Mesendoderm (in vitro differentiated cells): ENCODE measurements at regions not wholly inside any gene's neighbourhood (a gene's known extent, or its start where the extent isn't known, plus 50 kb on each side); places are given as distances from the start of the nearest gene placed in this dataset.
"Not testable (repeated sequence)": the region's sequence is repeated elsewhere in the genome, so short reads cannot be mapped to it uniquely, and the experiment has no call there.

Source experiments
- DNase-seq: peaks from one replicate; pipeline ENCODE4 v3.0.0; 2013
- H2AK5ac ChIP-seq: 2 replicates; pipeline ENCODE4 v1.6.1; 2013; ENCODE audit warnings: low read length, inconsistent platforms
- H2BK120ac ChIP-seq: 2 replicates; pipeline ENCODE4 v1.6.1; 2013; ENCODE audit warnings: low read depth, mild to moderate bottlenecking, low read length, moderate library complexity, mixed read lengths
- H2BK15ac ChIP-seq: replicated peaks from 2 replicates; pipeline ENCODE4 v1.6.1; 2013; ENCODE audit warnings: low read depth, mild to moderate bottlenecking, moderate library complexity
- H2BK5ac ChIP-seq: 2 replicates; pipeline ENCODE4 v1.6.1; 2013; ENCODE audit warnings: low read length, inconsistent platforms
- H3K18ac ChIP-seq: 2 replicates; pipeline ENCODE4 v1.6.1; 2013; ENCODE audit warnings: mild to moderate bottlenecking, low read length, mixed read lengths
- H3K23ac ChIP-seq: one replicate; pipeline ENCODE4 v1.6.1; 2013; ENCODE audit warnings: low read length
- H3K27ac ChIP-seq: 2 replicates; pipeline ENCODE4 v1.5.1; 2013; ENCODE audit warnings: low read depth, mild to moderate bottlenecking, inconsistent platforms, low read length, moderate library complexity
- H3K27me3 ChIP-seq: 2 replicates; pipeline ENCODE4 v1.6.1; 2013; ENCODE audit warnings: low read length, control low read depth, mild to moderate bottlenecking, inconsistent platforms; ENCODE audit not compliant: insufficient read depth, poor library complexity
- H3K36me3 ChIP-seq: 2 replicates; pipeline ENCODE4 v1.6.1; 2013; ENCODE audit warnings: low read length, inconsistent platforms; ENCODE audit not compliant: control insufficient read depth, insufficient read depth
- H3K4ac ChIP-seq: one replicate; pipeline ENCODE4 v1.6.1; 2013; ENCODE audit warnings: low read depth, mild to moderate bottlenecking, low read length, moderate library complexity
- H3K4me1 ChIP-seq: 2 replicates; pipeline ENCODE4 v1.6.1; 2013; ENCODE audit warnings: low read depth, low read length, inconsistent platforms; ENCODE audit not compliant: control insufficient read depth
- H3K4me2 ChIP-seq: 2 replicates; pipeline ENCODE4 v1.6.1; 2013; ENCODE audit warnings: low read length
- H3K4me3 ChIP-seq: 2 replicates; pipeline ENCODE4 v1.5.1; 2013; ENCODE audit warnings: mild to moderate bottlenecking, low read length
- H3K56ac ChIP-seq: one replicate; pipeline ENCODE4 v1.6.1; 2013; ENCODE audit warnings: low read length
- H3K79me1 ChIP-seq: 2 replicates; pipeline ENCODE4 v1.6.1; 2013; ENCODE audit warnings: low read length, inconsistent platforms
- H3K79me2 ChIP-seq: 2 replicates; pipeline ENCODE4 v1.6.1; 2013; ENCODE audit warnings: mild to moderate bottlenecking, low read length; ENCODE audit not compliant: control insufficient read depth, insufficient read depth
- H3K9ac ChIP-seq: 2 replicates; pipeline ENCODE4 v1.6.1; 2013; ENCODE audit warnings: low read length, inconsistent platforms
- H4K5ac ChIP-seq: one replicate; pipeline ENCODE4 v1.6.1; 2013; ENCODE audit warnings: low read length
- H4K8ac ChIP-seq: one replicate; pipeline ENCODE4 v1.6.1; 2013; ENCODE audit warnings: low read depth, mild to moderate bottlenecking, control low read depth, low read length, moderate library complexity
- WGBS: extraction: QIAGEN DNeasy Blood & Tissue Kit; methylation state at CpG from one replicate; pipeline ENCODE4 v1.1.7; 2013; ENCODE audit warnings: low lambda C conversion rate, missing lambda C conversion rate; ENCODE audit not compliant: insufficient coverage; ENCODE audit errors: extremely low coverage; 5-methylcytosine and 5-hydroxymethylcytosine counted together

DNA sequence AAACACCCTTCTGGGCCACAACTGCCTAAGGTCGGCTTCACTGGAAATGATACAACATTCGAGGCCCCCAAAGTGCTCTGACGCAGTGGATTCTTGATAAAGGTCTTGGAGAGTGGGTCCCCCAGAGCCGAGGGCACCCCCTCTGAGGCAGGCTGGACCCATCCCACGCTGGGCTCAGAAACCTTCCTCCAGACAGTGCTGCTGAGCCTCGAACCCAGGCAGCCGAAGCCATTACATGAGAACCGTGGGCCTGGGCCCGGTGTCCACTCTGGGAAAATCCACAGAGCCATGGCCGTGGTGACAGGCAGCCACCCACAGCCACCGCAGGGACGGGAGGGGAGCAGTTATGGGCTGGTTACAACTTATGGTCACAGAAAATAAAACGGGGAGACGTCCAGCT is 81.4 kb upstream of the ID2 start:
- Histone ChIP-seq H3K56ac (no peak overlapping the region), H4K5ac (no peak overlapping the region), H3K4me1 (no peaks in the 10 kb centered on the region), H4K8ac (no peak overlapping the region), H3K79me1 (no peaks in the 10 kb centered on the region), H3K36me3 (no peaks in the 10 kb centered on the region), H3K23ac (no peak overlapping the region), H3K9ac (no peak overlapping the region), H2BK120ac (no peak overlapping the region), H2BK15ac (no peak overlapping the region), H2BK5ac (no peak overlapping the region), H3K79me2 (no peaks in the 10 kb centered on the region), H3K27me3 (no peaks in the 10 kb centered on the region), H3K4ac (no peak overlapping the region), H2AK5ac (no peak overlapping the region), H3K4me3 (no peak overlapping the region), H3K18ac (no peak overlapping the region), H3K27ac (no peak overlapping the region), H3K4me2 (no peak overlapping the region)
- WGBS, result no CpG with 5 or more reads among the region's 14 CpGs
- no peak for DNase-seq

DNA sequence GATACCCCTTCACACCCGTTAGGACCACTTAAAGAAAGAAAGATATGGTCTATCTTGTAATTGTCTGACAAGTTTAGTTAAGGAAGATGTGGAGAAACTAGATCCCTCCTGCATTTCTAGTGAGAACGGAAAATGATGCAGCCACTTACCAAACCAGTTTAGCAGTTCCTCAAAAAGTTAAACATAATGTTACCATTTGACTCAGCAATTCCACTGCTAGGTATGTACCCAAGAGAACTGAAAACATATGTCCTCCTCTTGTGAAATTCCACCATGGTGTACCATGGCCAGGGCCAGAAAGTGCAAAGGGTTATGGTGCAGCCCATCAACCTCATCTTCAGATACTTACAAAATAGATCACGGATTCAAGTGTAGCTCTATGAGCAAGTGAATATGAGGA is 79.0 kb upstream of the ID2 start:
- no peak overlapping the region for H2BK120ac ChIP-seq
- no peaks in the 10 kb centered on the region for H3K79me2 ChIP-seq
- no peak overlapping the region for H3K23ac ChIP-seq
- no CpG with 5 or more reads among the region's 3 CpGs for WGBS
- no peak overlapping the region for H4K5ac ChIP-seq
- no peaks in the 10 kb centered on the region for H3K4me1 ChIP-seq
- H3K4me2 ChIP-seq, result no peak overlapping the region
- no peak overlapping the region for H3K27ac ChIP-seq
- H2AK5ac ChIP-seq, result no peak overlapping the region
- H3K56ac ChIP-seq, result no peak overlapping the region
- H2BK5ac ChIP-seq, result no peak overlapping the region
- no peaks in the 10 kb centered on the region for H3K79me1 ChIP-seq
- H3K36me3 ChIP-seq, result no peaks in the 10 kb centered on the region
- H3K27me3 ChIP-seq, result no peaks in the 10 kb centered on the region
- no peak overlapping the region for H3K4ac ChIP-seq
- H4K8ac ChIP-seq, result no peak overlapping the region
- H3K18ac ChIP-seq, result no peak overlapping the region
- H2BK15ac ChIP-seq, result no peak overlapping the region
- no peak overlapping the region for H3K4me3 ChIP-seq
- H3K9ac ChIP-seq, result no peak overlapping the region
- no peak for DNase-seq

DNA sequence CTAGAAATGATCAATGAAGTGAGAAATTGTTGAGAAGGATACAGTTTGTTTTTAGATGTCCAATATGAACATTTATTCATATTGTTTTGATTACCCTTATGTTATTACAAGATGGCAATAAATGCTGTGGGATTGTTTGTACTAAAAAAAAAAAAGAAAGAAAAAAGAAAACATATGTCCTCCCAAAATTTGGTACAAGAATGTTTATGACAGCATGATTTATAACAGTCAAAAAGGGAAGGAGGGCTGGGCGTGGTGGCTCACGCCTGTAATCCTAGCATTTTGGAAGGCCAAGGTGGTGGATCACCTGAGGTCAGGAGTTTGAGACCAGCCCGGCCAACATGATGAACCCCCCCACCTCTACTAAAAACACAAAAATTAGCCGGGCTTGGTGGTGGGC is 78.5 kb upstream of the ID2 start:
- H3K9ac ChIP-seq, H3K18ac ChIP-seq, H2BK15ac ChIP-seq, H2BK120ac ChIP-seq, H3K56ac ChIP-seq, H4K5ac ChIP-seq, H3K79me2 ChIP-seq, H3K27me3 ChIP-seq, DNase-seq, H3K36me3 ChIP-seq, H2BK5ac ChIP-seq, H4K8ac ChIP-seq, H3K27ac ChIP-seq, H3K79me1 ChIP-seq, H2AK5ac ChIP-seq, H3K23ac ChIP-seq, H3K4me2 ChIP-seq, H3K4ac ChIP-seq, H3K4me1 ChIP-seq, H3K4me3 ChIP-seq: not testable (repeated sequence)
- WGBS, result no CpG with 5 or more reads among the region's 4 CpGs

DNA sequence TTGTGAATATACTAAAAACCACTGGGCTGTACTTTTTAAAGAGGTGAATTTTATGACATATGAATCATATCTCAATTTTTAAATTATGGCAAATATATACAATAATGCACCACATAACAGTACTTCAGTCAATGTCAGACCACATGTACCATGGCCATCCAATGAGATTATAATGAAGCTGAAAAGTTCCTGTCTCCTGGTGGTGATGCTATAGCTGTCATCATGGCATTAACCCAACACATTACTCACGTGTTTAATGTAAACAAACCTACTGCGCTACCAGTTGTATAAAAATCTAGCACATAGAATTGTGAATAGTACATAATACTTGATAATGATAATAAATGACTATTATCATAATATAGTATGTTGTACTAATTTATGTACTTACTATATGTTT is 77.6 kb upstream of the ID2 start:
- no peak overlapping the region for H3K56ac ChIP-seq
- H2BK120ac ChIP-seq, result no peak overlapping the region
- no peak overlapping the region for H3K4ac ChIP-seq
- no CpG with 5 or more reads among the region's 2 CpGs for WGBS
- H3K36me3 ChIP-seq, result no peaks in the 10 kb centered on the region
- no peak overlapping the region for H3K27ac ChIP-seq
- no peak overlapping the region for H4K8ac ChIP-seq
- H3K9ac ChIP-seq, result no peak overlapping the region
- H3K23ac ChIP-seq, result no peak overlapping the region
- H2AK5ac ChIP-seq, result no peak overlapping the region
- no peak overlapping the region for H3K4me3 ChIP-seq
- H3K4me2 ChIP-seq, result no peak overlapping the region
- peaks cover 2% of the 10 kb centered on the region for H3K4me1 ChIP-seq
- H3K27me3 ChIP-seq, result no peaks in the 10 kb centered on the region
- DNase-seq, result no peak
- H2BK15ac ChIP-seq, result no peak overlapping the region
- no peak overlapping the region for H4K5ac ChIP-seq
- no peaks in the 10 kb centered on the region for H3K79me1 ChIP-seq
- H2BK5ac ChIP-seq, result no peak overlapping the region
- H3K18ac ChIP-seq, result no peak overlapping the region
- no peaks in the 10 kb centered on the region for H3K79me2 ChIP-seq

DNA sequence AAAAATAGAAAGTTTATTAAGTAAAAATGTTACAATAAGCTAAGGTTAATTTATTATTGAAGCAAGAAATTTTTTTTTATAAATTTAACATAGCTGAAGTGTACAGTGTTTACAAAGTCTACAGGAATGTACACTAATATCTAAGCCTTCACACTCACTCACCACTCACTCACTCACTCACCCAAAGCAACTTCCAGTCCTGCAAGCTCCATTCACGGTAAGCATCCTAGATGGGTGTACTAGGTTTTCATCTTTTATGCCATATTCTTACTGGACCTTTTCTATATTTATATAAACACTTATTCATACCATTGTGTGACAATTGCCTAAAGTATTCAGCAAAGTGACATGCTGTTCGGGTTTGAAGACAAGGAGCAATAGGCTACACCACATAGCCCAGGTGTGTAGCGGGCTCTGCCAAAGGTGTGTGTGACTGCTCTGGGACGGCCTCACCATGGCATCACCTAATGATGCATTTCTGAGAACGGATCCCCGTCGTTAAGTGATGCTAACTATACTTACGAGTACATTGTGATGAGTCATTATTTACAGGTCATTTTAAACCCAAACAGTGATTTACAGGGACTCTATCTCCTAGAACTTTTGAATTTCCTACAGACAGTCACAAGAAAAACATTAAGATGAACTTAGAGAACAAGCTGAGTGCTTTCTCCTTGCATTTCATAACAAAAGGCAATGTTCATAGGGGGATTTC is 76.3 kb upstream of the ID2 start:
- Histone ChIP-seq H3K36me3 (no peaks in the 10 kb centered on the region), H2BK15ac (no peak overlapping the region), H3K23ac (no peak overlapping the region), H3K27ac (no peak overlapping the region), H2BK5ac (no peak overlapping the region), H4K8ac (no peak overlapping the region), H3K27me3 (no peaks in the 10 kb centered on the region), H3K9ac (no peak overlapping the region), H3K4me1 (peaks cover 9% of the 10 kb centered on the region), H3K79me1 (no peaks in the 10 kb centered on the region), H3K56ac (no peak overlapping the region), H3K18ac (no peak overlapping the region), H2AK5ac (no peak overlapping the region), H3K4ac (no peak overlapping the region), H4K5ac (no peak overlapping the region), H2BK120ac (no peak overlapping the region), H3K4me2 (no peak overlapping the region), H3K79me2 (no peaks in the 10 kb centered on the region), H3K4me3 (no peak overlapping the region)
- no peak for DNase-seq
- no CpG with 5 or more reads among the region's 8 CpGs for WGBS

GRCh38 chr2:8606226-8606625 is 75.6 kb upstream of the ID2 start:
- Histone ChIP-seq H3K27ac (no peak overlapping the region), H2AK5ac (no peak overlapping the region)
- no peak for DNase-seq

More at GRCh38 chr2:8606226-8606625, 75.6 kb upstream of the ID2 start:
- no peaks in the 10 kb centered on the region for H3K79me2 ChIP-seq
- no peaks in the 10 kb centered on the region for H3K27me3 ChIP-seq
- no peak overlapping the region for H3K23ac ChIP-seq
- H2BK120ac ChIP-seq, result no peak overlapping the region
- no peak overlapping the region for H4K8ac ChIP-seq
- H3K4ac ChIP-seq, result no peak overlapping the region
- H2BK15ac ChIP-seq, result no peak overlapping the region
- no peaks in the 10 kb centered on the region for H3K36me3 ChIP-seq
- no CpG with 5 or more reads among the region's 8 CpGs for WGBS
- no peak overlapping the region for H4K5ac ChIP-seq
- no peak overlapping the region for H3K4me2 ChIP-seq
- H3K79me1 ChIP-seq, result no peaks in the 10 kb centered on the region
- H3K4me3 ChIP-seq, result no peak overlapping the region
- H3K18ac ChIP-seq, result no peak overlapping the region
- H3K56ac ChIP-seq, result no peak overlapping the region
- peaks cover 9% of the 10 kb centered on the region for H3K4me1 ChIP-seq
- no peak overlapping the region for H2BK5ac ChIP-seq
- H3K9ac ChIP-seq, result no peak overlapping the region
